ENCODE measurements at regions not wholly inside any gene's neighbourhood (a gene's known extent, or its start where the extent isn't known, plus 50 kb on each side); places are given as distances from the start of the nearest gene placed in this dataset.

DNA sequence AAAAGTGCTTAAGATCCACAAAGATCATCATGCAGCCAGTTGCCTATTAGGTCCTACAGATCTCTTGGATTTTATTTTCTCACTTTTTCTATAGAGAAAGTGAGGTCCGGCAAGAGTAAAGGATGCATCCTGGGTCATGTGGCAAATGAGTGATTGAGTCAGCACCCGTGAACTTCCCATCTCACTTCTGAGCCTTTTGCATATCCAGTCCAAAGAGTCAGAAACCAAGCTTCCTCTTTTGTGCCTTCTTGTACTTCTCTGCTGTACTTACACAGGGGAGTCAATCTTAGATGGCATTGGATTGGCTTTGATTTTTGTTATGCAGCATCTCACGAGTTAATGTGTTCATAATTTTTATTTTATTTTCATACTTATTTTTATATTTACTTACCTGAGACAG is 114.2 kb upstream of the IRX5 start:
- TF ChIP-seq, protein P1, sequence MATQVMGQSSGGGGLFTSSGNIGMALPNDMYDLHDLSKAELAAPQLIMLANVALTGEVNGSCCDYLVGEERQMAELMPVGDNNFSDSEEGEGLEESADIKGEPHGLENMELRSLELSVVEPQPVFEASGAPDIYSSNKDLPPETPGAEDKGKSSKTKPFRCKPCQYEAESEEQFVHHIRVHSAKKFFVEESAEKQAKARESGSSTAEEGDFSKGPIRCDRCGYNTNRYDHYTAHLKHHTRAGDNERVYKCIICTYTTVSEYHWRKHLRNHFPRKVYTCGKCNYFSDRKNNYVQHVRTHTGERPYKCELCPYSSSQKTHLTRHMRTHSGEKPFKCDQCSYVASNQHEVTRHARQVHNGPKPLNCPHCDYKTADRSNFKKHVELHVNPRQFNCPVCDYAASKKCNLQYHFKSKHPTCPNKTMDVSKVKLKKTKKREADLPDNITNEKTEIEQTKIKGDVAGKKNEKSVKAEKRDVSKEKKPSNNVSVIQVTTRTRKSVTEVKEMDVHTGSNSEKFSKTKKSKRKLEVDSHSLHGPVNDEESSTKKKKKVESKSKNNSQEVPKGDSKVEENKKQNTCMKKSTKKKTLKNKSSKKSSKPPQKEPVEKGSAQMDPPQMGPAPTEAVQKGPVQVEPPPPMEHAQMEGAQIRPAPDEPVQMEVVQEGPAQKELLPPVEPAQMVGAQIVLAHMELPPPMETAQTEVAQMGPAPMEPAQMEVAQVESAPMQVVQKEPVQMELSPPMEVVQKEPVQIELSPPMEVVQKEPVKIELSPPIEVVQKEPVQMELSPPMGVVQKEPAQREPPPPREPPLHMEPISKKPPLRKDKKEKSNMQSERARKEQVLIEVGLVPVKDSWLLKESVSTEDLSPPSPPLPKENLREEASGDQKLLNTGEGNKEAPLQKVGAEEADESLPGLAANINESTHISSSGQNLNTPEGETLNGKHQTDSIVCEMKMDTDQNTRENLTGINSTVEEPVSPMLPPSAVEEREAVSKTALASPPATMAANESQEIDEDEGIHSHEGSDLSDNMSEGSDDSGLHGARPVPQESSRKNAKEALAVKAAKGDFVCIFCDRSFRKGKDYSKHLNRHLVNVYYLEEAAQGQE (IDR thresholded peaks at IDR 0.05; ENCODE audit: insufficient read depth in 1 of 2, low read depth in 2 of 2, low read length in 2 of 2) = no peak
- TF ChIP-seq SIN3A (IDR thresholded peaks at IDR 0.05; ENCODE audit: borderline replicate concordance, insufficient read depth, low read length) (no peak), POLR2AphosphoS5 (IDR thresholded peaks at IDR 0.05; ENCODE audit: low read depth, low read length) (no peak), TAF1 (IDR thresholded peaks at IDR 0.05; ENCODE audit: borderline replicate concordance, insufficient read depth, low read length) (no peak), FOXP2 (optimal IDR thresholded peaks at IDR 0.05; ENCODE audit: borderline replicate concordance, extremely low read depth, extremely low read length, insufficient read depth) (no peak)

DNA sequence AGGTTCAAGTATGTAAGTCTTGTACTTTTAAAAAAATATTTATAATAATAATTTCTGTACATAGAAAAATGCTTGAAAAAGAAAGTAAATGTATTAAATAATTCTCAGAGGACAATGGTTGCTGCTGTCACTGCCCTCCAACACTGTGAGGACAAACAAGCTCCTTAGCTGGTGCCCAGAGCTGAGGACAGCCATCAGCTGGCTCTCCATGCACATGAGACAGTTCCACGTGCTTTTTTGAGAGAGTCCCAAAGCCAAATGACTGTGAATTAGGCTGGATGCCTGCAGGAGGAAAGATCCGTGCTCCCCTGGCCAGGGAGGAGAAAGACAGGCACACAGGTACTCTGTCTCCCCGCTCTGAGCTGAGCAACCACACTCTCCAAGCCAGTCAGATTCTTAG is 115.5 kb upstream of the IRX5 start:
- no peak for TF ChIP-seq POLR2AphosphoS5 (IDR thresholded peaks at IDR 0.05; ENCODE audit: low read depth, low read length)
- TF ChIP-seq SIN3A (IDR thresholded peaks at IDR 0.05; ENCODE audit: borderline replicate concordance, insufficient read depth, low read length) = no peak
- TF ChIP-seq FOXP2 (optimal IDR thresholded peaks at IDR 0.05; ENCODE audit: borderline replicate concordance, extremely low read depth, extremely low read length, insufficient read depth) = no peak
- TF ChIP-seq, protein P1 (IDR thresholded peaks at IDR 0.05; ENCODE audit: insufficient read depth in 1 of 2, low read depth in 2 of 2, low read length in 2 of 2) = no peak
- no peak for TF ChIP-seq TAF1 (IDR thresholded peaks at IDR 0.05; ENCODE audit: borderline replicate concordance, insufficient read depth, low read length)

DNA sequence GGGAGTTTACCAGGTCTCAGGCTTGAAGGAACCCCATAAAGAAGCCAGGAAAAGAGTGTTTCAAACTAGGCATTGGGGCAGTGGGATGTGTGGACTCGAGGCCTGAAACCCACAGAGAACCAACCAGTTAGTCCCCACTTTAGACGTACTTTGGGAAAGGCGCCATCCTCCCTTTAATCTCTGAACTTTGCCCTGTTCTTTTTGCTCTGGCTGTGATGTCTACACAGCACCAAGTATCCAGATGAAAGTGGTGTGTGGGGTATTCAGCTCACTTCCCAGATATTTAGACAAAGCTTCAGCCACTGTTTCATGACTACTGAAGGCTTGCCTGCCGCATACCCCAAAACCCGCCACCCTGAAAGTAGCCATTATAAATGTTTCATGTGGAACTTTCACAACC is 116.9 kb upstream of the IRX5 start:
- TF ChIP-seq POLR2AphosphoS5 (IDR thresholded peaks at IDR 0.05; ENCODE audit: low read depth, low read length) (no peak), FOXP2 (optimal IDR thresholded peaks at IDR 0.05; ENCODE audit: borderline replicate concordance, extremely low read depth, extremely low read length, insufficient read depth) (no peak), SIN3A (IDR thresholded peaks at IDR 0.05; ENCODE audit: borderline replicate concordance, insufficient read depth, low read length) (no peak), TAF1 (IDR thresholded peaks at IDR 0.05; ENCODE audit: borderline replicate concordance, insufficient read depth, low read length) (no peak)
- TF ChIP-seq, protein P1 (IDR thresholded peaks at IDR 0.05; ENCODE audit: insufficient read depth in 1 of 2, low read depth in 2 of 2, low read length in 2 of 2) = no peak

DNA sequence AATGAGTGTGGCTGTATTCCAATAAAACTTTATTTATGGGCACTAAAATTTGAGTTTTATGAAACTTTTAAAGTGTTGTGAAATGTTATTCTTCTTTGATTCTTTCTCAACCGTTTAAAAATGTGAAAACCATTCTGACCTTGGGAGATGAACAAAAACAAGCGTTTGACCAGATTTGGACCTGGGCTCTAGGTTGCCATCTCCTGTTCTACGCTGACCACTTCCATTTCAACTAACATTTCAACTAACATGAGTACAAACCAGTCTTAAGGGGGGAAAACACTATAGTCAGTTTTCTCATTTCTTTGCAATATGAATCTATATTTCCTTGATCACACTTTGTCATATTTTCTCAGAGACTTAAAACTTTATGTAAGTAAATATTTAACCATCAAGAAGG is 118.4 kb upstream of the IRX5 start:
- TF ChIP-seq, protein P1 (IDR thresholded peaks at IDR 0.05; ENCODE audit: insufficient read depth in 1 of 2, low read depth in 2 of 2, low read length in 2 of 2) = no peak
- TF ChIP-seq SIN3A (IDR thresholded peaks at IDR 0.05; ENCODE audit: borderline replicate concordance, insufficient read depth, low read length) (no peak), FOXP2 (optimal IDR thresholded peaks at IDR 0.05; ENCODE audit: borderline replicate concordance, extremely low read depth, extremely low read length, insufficient read depth) (no peak), TAF1 (IDR thresholded peaks at IDR 0.05; ENCODE audit: borderline replicate concordance, insufficient read depth, low read length) (no peak), POLR2AphosphoS5 (IDR thresholded peaks at IDR 0.05; ENCODE audit: low read depth, low read length) (no peak)

DNA sequence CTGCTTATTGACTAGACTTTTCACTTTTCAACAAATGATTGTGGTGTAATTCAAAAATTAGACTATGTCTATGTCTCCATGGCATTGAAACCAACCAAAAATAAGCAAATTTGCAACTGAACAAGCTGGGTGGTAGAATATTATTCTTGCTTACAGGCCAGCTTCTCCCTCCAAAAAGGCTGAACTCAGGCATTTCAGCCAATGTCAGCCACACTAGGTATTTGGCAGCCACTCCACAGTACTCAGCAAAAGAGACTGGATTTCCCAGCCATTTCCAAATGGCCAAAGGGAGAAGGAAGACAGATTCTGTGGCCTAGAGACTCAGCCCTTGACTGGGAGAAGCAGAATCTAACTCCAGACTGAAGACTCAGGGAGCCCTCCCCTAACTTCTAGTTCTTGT is 121.8 kb upstream of the IRX5 start:
- TF ChIP-seq POLR2AphosphoS5 (IDR thresholded peaks at IDR 0.05; ENCODE audit: low read depth, low read length) (no peak), SIN3A (IDR thresholded peaks at IDR 0.05; ENCODE audit: borderline replicate concordance, insufficient read depth, low read length) (no peak), TAF1 (IDR thresholded peaks at IDR 0.05; ENCODE audit: borderline replicate concordance, insufficient read depth, low read length) (no peak), FOXP2 (optimal IDR thresholded peaks at IDR 0.05; ENCODE audit: borderline replicate concordance, extremely low read depth, extremely low read length, insufficient read depth) (no peak)
- TF ChIP-seq, protein P1 (IDR thresholded peaks at IDR 0.05; ENCODE audit: insufficient read depth in 1 of 2, low read depth in 2 of 2, low read length in 2 of 2) = no peak
